Neural cell (in vitro differentiated cells): ENCODE measurements at regions not wholly inside any gene's neighbourhood (a gene's known extent, or its start where the extent isn't known, plus 50 kb on each side); places are given as distances from the start of the nearest gene placed in this dataset.

Experiments used
- CTCF ChIP-seq: fragments of 450-650 bp; IDR thresholded peaks from 2 replicates; pipeline ENCODE4 v1.5.1; 2014; ENCODE audit warnings: antibody characterized with exemption, mild to moderate bottlenecking, moderate library complexity; ENCODE audit not compliant: poor library complexity, severe bottlenecking
- EP300 ChIP-seq: fragments of 450-650 bp; conservative IDR thresholded peaks from 2 replicates; pipeline ENCODE4 v1.6.1; 2014; ENCODE audit warnings: antibody characterized with exemption, mild to moderate bottlenecking, moderate library complexity; ENCODE audit not compliant: poor library complexity, severe bottlenecking
- EZH2 ChIP-seq: fragments of 200-600, 300-800 bp; shearing (Covaris generic), sonication (generic); IDR thresholded peaks from 2 replicates; pipeline ENCODE4 v1.6.1; 2014; ENCODE audit warnings: antibody characterized with exemption, low read length, borderline replicate concordance, mild to moderate bottlenecking; ENCODE audit not compliant: insufficient read depth, poor library complexity, severe bottlenecking
- MXI1 ChIP-seq: fragments of 450-650 bp; conservative IDR thresholded peaks from 2 replicates; pipeline ENCODE4 v1.6.1; 2014; ENCODE audit warnings: antibody characterized with exemption, mild to moderate bottlenecking; ENCODE audit not compliant: poor library complexity, severe bottlenecking
- SMC3 ChIP-seq: fragments of 450-650 bp; conservative IDR thresholded peaks from 2 replicates; pipeline ENCODE4 v1.6.1; 2014; ENCODE audit warnings: antibody characterized with exemption, mild to moderate bottlenecking, moderate library complexity; ENCODE audit not compliant: poor library complexity

- TF ChIP-seq CTCF (no peak), EZH2 (no peak), EP300 (no peak), SMC3 (no peak), MXI1 (no peak)
Measured at GRCh38 chr10:94178475-94179253, 184.1 kb downstream of the NOC3L start.
